H1 (cell line): ENCODE measurements at regions not wholly inside any gene's neighbourhood (a gene's known extent, or its start where the extent isn't known, plus 50 kb on each side); places are given as distances from the start of the nearest gene placed in this dataset.

Experiments used
- HDAC2 ChIP-seq, 2 experiments: fragments of 300-600 bp in 1 of 2; sonication (generic) in 1 of 2; IDR thresholded peaks; 2 replicates each; pipeline ENCODE4 v1.6.1; 2011 to 2012; ENCODE audit warnings: low read depth in 2 of 2, low read length in 2 of 2, mild to moderate bottlenecking in 2 of 2, moderate library complexity in 2 of 2, borderline replicate concordance in 1 of 2, inconsistent platforms in 1 of 2
- PHF8 ChIP-seq: fragments of 200-600 bp; sonication (generic); conservative IDR thresholded peaks from 2 replicates; pipeline ENCODE4 v1.7.1; 2012; ENCODE audit warnings: low read depth, mild to moderate bottlenecking, inconsistent platforms, low read length, moderate library complexity

GRCh38 chr2:21617885-21618434 lies 494.2 kb downstream of the TDRD15 start (continued):
- TF ChIP-seq HDAC2 (IDR thresholded peaks at IDR 0.05; ENCODE audit: borderline replicate concordance in 1 of 2, low read depth in 2 of 2, low read length in 2 of 2) (no peak), PHF8 (no peak)
